GM21576 (cell line): ENCODE measurements at regions not wholly inside any gene's neighbourhood (a gene's known extent, or its start where the extent isn't known, plus 50 kb on each side); places are given as distances from the start of the nearest gene placed in this dataset.

Experiments
- ATAC-seq: cut with Tn5 transposase; IDR thresholded peaks from one replicate; pipeline ENCODE4 v1.9.1; 2021; ENCODE audit warnings: mild to moderate bottlenecking, moderate library complexity; ENCODE audit not compliant: unreplicated experiment

DNA sequence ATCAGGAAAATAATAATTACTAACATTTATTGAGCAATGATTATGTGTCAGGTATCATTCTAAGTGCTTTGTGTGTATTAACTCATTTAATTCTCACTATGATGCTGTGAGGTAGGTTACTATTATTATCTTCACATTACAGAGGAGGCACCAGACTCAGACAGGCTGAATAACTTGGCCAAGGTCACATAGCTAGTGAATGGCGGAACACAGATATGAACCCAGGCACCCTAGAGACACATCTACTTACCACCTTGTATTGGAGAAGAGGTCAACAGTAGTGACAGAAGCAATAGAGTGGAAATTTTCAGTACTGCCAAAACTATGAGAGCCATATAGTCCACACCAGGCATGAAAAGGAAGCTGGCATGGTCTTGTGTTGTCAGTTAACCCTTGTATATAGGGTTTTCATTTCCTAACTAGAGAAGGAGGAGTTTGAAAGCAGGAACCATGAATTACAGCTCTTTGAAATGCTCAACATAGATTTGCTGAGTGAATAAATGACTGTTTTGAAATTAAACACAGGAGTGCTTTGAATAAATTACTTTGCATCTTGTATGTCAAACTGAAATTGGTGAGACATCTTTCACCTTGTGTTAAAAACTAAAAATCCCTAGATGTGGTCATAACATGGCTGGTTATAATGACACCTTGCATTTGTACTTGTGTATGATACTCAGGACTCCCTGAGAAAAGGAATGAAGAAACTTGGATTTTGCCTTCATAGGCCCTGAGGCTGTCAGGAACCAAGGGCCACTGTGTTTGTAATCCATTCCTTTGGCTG lies 71.8 kb downstream of the RTL9 start:
- peak; percentile 63 for ATAC-seq

DNA sequence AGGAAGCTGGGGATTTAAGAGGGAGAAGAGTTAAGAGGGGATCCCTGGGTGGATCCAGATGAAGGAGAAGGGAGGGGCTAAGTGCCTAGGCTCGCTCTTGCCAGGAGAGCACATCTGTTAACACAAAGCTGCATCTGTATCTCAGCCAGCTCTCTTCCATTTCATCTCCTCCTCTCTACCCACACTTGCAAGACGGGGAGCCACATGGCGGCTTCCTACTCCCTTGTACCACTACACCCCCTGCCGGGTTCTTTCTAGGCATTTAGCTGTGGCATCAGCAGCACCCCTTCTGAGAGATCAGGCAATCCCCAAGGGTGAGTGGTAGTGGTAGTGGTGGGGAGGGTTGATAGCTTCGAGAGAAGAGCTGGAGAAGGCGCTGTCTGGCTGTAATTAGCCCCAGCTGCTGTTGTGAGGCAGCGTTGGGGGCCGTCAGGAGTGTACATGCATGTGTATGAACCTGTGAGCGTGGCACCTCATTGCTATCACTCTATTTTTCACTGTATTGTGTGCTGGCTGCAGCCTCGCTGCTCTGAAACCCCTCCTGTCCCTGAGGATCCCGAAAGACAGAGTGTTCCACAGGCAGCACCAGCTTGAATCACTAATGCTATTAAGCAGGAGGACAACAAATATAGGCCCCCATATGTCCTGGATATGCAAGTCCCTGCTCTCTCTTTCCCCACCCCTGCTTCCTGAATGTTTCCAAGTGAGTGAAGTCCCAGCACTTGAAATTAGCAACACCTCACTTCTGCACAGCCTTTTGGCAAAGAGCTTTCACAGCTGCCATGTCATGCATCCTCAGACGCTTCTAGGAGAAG lies 73.7 kb downstream of the RTL9 start:
- ATAC-seq = no peak

DNA sequence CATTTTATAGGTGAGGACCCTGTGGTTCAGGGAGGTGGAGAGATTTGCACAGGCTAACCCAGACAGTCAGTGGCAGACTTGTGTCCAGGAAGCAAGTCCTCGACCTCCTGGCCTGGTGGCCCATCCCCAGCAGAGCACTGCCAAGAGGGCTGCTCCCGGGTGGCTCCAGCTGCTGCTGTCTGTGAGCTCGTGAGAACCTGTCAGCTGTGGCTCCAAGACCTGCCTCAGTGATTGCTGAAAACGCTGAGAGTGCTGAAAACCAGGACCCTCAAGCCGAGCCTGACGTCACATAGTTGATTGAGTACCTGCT lies 74.2 kb downstream of the RTL9 start:
- ATAC-seq = no peak

DNA sequence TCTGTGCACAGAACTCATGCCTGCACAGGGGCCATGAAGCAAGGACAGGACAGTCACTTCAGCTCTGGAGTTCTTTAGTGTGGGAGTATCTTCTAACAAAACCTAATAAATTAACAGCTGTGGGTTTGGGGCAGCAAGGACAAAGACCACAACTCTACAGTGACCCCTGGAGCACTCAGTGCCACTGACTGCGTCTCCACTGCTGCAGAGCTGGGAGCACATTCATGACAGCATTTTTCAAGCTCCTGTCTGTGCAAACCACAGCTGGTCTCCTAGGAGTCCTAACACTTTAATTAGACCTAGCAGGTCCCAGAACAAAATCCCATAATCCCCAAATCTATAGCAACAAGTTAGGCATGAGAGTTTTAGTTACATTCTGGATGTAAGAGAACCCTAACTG lies 76.5 kb downstream of the RTL9 start:
- ATAC-seq = no peak

DNA sequence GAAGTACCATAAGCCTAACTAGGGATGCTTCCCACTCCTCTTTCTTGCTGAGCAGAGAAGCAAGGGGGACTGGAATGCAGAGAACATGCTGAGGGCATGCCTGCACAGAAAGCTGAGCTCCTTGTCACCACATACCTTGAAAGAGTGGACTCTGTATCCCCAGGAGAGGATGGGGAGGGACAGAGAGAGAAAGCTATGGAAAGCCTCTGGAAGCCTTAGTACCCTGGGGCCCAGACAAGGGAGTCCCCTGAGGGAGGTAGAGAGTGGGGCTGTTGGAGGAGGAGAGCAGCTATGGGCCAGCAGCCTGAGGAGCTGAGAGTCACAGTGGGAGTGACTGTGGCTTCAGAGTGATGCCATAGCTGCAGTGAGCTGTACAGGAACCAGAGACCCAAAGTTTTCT lies 77.9 kb downstream of the RTL9 start:
- no peak for ATAC-seq

DNA sequence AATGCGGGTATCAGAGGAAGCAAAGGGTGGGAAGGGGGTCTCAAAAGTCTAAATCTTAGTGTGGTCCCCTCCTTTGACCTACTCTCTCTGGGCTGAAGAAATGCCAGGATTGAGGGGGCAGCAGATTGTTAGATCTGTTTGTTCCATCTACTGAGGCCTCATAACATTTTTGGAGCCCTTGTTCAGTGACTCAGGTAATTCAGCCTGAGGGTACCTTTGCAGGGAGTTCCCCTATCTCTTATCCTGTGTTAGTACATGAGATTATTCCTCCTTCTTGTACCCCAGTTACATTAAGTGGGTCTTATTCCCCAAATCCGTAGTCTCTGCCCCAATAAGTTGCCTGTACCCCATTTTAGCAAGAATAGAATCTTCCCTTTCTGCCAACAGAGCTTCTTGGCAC lies 79.0 kb downstream of the RTL9 start:
- ATAC-seq = no peak

DNA sequence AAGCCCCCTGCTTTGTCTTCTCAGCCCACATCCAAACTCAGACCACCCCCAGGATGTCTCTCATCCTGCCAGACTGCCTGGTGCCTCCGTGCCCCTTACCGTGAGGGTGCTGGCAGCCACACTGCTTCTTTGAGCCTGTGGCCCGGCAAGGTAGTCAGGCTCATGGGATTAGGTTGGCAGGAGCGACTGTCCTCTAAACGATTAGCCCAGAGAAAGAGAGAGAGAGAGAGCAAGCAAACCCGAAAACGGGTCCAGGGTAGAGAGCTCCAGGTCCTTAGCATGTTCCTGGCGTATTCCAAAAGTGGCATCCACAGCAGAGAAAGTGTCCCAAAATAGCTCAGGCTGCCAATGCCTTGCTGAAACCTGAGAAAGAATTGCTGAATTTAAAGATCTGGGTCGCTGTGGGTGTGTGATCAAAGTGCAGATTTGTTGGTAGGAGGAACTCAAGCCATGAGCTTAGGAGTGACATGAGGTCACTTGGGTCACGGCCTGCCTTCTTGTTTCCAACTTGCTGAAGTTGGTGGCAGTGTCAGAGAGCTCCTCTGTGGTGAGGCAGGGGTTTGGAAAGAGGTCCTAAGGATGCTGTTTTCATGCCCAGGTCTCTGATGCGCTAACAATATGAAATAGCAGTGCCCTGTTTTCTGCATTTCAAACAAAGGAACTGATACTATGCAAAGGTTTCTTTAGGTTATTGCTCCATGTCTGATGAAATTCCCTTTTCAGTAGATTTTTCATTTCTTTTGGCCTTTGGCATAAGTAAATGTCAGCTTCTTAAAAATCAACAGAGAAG lies 81.6 kb downstream of the RTL9 start:
- no peak for ATAC-seq

DNA sequence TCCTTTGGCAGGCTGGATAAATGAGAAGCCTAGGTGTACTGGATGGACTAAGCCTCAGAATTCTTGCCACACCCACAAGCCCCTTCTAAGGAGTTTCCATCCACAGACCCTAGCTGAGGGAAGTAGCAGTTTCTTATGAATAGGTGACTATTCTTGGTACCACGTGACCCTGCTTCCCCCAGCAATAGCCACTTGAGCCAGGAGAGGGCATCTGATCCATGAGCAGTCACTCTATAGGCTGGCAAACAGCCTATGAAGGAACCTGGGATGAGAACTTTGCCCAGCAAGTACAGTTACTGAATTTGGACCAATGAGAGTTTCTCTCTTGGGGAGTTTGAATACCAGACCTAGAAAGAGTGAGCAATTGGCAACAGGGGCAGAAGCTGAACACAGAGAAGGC lies 84.0 kb downstream of the RTL9 start:
- ATAC-seq = peak; percentile 87

DNA sequence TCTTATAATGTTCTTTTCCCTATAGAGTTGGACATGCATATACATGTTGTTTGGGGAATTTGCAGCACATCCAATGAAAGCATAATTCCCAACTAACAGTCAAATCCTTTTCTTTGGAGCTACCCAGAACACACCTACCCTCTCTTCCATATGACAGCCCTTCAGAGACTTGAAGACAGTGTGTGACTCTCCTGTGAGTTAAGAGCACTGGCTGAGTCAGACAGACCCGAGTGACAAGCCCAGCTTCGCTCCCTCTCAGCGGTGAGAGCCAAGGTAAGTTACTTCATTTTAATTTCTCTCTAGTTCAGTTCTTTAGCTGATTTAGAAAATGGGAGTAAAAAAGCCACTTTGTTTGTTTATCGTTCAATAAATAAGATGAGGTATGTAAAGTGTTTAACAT lies 86.3 kb downstream of the RTL9 start:
- no peak for ATAC-seq

DNA sequence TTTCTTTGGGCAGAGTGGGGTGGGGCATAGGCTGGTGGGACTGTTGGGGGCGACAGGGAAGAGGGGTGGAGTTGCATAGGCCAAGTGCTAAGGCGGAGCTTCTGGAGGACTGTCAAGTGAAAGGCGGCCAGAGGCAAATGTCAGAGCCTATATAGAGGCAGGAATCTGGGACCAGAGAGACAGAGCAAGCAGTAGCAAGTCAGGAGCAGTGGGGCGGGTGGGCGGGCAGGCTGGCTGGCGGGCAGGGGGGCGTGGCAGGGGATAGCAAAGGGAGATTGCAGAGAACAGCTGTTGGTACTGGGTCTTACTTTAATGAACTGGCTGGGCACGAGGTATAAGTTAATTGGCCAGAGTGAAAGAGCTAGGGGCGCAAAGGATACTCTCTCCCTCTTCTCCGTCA lies 89.8 kb downstream of the RTL9 start:
- no peak for ATAC-seq

DNA sequence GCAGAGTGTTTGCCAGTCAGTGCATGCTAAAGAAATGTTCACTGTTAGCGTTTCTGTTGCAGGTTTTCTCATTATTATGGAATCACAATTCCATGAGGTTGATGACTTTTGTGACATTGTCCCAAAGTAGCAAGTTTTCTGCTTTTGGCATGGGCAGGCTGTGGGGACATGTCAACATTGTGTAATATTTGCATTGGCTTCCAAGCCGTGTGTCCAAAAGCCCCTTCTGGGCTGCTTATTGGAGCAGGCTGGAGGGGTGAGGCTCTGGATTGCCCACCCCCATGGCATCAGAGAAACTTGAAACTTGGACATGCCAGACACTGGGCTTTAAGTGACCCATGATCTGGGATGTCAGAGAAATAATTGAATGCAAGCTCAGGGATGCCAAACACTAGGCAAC lies 90.7 kb downstream of the RTL9 start:
- no peak for ATAC-seq

DNA sequence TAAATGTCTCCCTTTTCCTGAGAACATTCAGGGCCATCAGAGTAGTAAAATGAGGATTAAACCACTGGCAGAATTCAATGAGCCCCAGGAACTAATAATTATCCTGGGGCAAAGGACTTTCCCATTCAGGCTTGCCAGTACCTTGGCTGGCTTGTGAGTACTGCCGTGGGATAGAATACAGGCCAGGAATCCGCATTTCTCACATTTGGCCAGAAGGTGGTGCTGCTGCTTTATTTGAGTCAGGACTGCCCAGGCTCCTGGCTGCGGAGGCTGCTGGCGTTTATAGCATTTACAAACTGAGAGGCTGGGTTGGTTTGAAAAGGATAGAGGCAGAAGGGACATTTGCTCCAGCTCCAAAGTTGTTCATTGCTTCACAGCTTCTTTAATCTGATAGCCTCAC lies 91.4 kb downstream of the RTL9 start:
- ATAC-seq = peak; percentile 92

DNA sequence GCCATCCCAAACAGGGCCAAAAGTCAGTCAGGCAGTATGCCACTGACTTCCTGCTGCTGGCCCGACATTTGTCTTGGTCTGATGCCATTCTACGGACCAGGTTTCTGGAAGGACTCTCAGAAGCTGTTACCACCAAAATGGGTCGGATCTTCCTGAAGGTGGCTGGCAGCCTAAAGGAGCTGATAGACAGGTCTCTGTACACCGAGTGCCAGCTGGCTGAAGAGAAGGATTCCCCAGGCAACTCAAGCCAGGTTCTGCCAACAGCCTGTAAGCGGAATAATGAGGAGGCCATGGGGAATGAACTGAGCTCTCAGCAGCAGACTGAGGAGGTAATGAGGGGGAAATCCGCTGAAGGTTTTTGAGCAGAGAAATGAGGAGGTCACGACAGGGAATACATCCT lies 95.7 kb downstream of the RTL9 start:
- no peak for ATAC-seq

DNA sequence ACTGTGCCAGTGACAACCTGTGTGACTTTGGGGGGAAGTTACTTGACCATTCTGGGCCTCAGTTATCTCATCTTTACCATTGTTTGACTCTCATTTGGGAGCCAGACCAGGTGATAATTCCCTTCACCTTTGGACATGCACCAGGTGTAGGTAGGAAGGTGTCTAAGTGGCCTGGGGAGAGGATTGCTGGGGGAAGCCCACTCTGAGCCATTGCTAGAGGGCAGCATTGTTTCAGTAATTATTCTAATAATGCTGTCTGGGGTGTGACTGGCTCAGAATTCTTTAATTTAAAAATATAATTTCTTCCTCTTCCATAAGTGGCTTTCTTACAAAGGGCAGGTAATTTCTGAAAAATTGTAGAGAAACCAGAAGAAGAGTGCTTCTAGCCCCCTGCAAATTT lies 104.3 kb downstream of the RTL9 start:
- no peak for ATAC-seq

DNA sequence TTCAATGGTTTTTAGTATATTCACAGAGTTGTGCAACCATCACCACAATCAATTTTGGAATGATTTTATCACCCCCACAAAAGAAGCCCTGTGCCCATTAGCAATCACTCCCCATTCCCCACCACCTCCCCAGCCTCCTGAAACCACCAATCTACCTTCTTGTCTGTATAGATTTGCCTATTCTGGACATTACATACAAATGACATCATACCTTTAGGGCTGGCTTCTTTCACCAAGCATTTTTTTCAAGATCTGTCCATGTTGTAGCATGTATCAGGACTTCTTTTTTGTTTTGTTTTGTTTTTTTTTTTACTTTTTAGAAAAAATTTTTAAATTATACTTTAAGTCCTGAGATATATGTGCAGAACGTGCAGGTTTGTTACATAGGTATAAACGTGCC lies 108.1 kb downstream of the RTL9 start:
- no peak for ATAC-seq

DNA sequence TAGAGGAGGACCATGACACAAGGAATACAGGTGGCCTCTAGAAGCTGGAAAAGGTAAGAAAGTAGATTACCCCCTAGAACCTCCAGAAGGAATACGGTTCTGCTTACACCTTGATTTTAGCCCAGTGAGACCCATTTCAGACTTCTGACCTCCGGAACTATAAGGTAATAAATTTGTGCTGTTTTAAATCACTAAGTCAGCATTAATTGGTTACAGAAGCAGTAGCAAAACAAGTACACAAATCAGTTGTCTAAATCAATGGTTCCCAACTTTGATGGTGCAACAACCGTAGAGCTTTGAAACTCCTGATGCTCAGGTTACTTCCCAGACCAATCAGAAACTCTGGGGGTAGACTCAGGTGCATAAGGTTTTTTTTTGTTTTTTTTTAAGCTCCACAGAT lies 113.6 kb downstream of the RTL9 start:
- ATAC-seq = no peak

DNA sequence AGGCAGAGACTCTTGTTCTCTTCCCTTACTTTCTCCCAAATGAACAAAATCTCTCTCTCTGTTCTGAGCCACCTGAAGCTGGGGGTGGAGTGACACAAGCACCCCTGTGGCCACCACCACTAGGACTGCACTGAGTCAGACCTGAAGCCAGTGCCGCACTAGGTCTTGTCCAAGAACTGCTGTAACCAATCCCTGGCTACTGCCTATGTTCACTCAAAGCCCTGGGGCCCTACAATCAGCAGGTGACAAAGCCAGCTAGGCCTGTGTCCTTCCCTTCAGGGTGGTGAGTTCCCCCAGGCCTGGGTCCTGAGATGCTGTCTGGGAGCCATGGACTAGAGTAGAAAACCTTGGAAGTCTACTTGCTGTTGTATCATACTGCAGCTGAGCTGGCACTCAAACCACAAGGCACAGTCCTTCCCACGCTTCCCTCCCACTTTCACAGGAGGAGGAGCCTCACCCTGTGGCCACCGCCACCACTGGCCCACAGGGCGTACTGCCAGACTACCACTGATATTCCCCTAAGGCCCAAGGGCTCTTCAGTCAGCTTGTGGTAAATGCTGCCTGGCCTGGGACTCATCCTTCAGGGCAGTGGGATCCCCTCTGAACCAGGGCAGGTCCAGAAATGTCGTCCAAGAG lies 119.1 kb downstream of the RTL9 start:
- no peak for ATAC-seq

DNA sequence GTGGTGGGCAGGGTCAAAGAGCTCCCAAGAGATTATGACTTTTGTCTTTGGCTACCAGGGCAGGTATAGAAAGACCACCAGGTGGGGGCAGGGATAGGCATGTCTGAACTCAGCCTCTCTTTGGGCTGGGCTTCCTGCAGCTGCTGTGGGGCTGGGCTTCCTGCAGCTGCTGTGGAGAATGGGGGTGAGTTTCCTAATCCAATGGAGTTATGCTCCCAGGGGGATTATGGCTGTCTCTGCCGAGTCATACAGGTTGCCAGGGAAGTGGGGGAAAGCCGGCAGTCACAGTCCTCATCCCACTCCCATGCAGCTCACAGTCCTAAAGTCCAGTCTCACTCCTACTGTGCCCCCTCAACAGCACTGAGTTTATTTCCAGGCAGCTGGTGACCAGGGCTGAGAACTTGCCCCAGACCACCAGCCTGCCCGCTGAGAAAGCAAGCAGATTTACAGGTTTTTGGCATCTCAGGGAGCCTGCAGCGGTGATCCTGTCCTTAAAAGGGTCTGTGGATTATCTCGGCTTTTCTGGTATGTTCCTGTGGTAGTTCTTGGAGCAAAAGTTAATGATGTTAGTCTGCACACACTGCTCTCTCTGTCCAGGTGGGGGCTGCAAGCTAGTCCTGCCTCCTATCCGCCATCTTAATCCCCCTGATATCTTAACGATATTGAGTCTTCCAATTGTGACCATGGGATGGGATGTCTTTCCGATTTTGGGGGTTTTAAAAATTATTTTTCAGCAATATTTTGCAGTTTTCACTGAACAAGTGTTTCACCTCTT lies 133.4 kb downstream of the RTL9 start:
- ATAC-seq = no peak

DNA sequence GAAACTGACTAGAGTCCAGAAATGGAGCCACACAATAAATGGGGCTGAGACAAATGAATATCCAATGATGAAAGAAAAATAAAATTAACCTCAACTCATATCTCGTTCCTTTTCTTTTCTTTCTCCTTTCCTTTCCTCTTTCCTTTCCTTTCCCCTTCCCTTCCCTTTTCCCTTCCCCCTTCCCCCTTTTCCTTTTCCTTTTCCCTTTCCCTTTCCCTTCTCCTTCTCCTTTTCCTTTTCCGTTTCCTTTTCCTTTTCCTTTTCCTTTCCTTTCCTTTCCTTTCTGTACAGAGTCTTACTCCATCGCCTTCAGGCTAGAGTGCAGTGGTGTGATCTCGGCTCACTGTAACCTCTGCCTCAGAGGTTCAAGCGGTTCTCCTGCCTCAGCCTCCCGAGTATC lies 146.3 kb downstream of the RTL9 start:
- no peak for ATAC-seq

DNA sequence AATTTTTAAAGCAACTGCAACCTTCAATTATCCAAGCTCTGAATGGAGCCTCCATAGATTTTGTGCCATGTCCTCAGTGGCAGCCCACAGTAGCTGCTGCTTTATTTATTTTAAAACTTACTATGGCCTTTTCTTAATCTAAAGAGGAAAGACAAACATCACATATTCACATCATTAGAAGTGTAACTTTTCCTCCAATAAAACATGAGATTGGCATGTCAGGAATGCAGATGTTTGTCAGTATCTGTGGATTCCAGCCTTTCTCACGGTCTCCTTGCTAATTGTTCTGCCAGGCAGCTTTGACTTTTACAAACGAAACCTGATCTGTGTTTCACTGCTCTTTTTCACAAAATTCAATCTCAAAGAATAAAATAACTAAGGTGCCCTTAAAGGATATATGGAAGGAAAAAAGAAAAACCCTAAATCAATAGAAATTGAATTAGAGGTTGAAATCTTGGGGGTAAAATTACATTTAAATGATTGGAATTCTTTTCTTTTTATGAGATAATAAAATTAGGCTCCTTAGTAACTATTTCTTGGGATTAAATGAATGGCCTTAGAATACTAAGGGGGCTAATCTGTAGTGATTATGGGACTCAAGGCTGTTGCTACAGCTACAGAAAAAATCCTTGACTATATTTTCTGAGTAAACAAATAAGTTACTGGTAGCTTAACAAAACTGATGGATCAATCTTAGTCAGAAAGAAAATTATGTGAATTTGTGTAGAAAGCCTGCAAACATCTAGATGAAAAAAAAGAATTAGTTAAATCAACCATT lies 151.3 kb downstream of the RTL9 start:
- ATAC-seq = no peak
